MM.1S (cell line): ENCODE measurements at regions not wholly inside any gene's neighbourhood (a gene's known extent, or its start where the extent isn't known, plus 50 kb on each side); places are given as distances from the start of the nearest gene placed in this dataset.

Experiments
- DNase-seq: peaks from one replicate; pipeline ENCODE4 v3.0.0-alpha.2; 2015
- H2AFZ ChIP-seq: fragments of 300-600 bp; sonication (generic); 2 replicates; pipeline ENCODE4 v1.6.0; 2016; ENCODE audit warnings: antibody characterized with exemption, low read length
- H3F3A ChIP-seq: fragments of 300-600 bp; sonication (generic); 2 replicates; pipeline ENCODE4 v1.6.1; 2016; ENCODE audit warnings: mild to moderate bottlenecking, antibody characterized with exemption, low read length, moderate library complexity, mixed read lengths; ENCODE audit not compliant: insufficient read depth
- H3K27ac ChIP-seq: fragments of 300-600 bp; sonication (generic); 2 replicates; pipeline ENCODE4 v1.5.1; 2016; ENCODE audit warnings: mild to moderate bottlenecking, low read length
- H3K27me3 ChIP-seq: fragments of 300-600 bp; sonication (generic); replicated peaks from 2 replicates; pipeline ENCODE4 v1.6.0; 2016; ENCODE audit warnings: low read length; ENCODE audit not compliant: insufficient read depth
- H3K36me3 ChIP-seq: fragments of 300-600 bp; sonication (generic); replicated peaks from 2 replicates; pipeline ENCODE4 v1.6.1; 2016; ENCODE audit warnings: mild to moderate bottlenecking, low read length, mixed read lengths; ENCODE audit not compliant: insufficient read depth
- H3K4me1 ChIP-seq: fragments of 300-600 bp; sonication (generic); 2 replicates; pipeline ENCODE4 v1.6.1; 2016; ENCODE audit warnings: low read length, mixed read lengths
- H3K4me2 ChIP-seq: fragments of 300-600 bp; sonication (generic); 2 replicates; pipeline ENCODE4 v1.6.0; 2016; ENCODE audit warnings: low read depth, low read length
- H3K4me3 ChIP-seq: fragments of 300-600 bp; sonication (generic); 2 replicates; pipeline ENCODE4 v1.5.1; 2016; ENCODE audit warnings: low read length, mixed read lengths
- H3K79me2 ChIP-seq: fragments of 300-600 bp; sonication (generic); 2 replicates; pipeline ENCODE4 v1.6.1; 2016; ENCODE audit warnings: mixed run types, low read length, mixed read lengths
- H3K9ac ChIP-seq: fragments of 300-600 bp; sonication (generic); 2 replicates; pipeline ENCODE4 v1.6.1; 2016; ENCODE audit warnings: low read length, mixed read lengths
- H3K9me2 ChIP-seq: fragments of 300-600 bp; sonication (generic); replicated peaks from 2 replicates; pipeline ENCODE4 v1.6.1; 2016; ENCODE audit warnings: mild to moderate bottlenecking, low read length, mixed read lengths; ENCODE audit not compliant: insufficient read depth
- H3K9me3 ChIP-seq: fragments of 300-600 bp; sonication (generic); replicated peaks from 2 replicates; pipeline ENCODE4 v1.6.1; 2016; ENCODE audit warnings: mild to moderate bottlenecking, low read length, mixed read lengths; ENCODE audit not compliant: insufficient read depth
- H4K20me1 ChIP-seq: fragments of 300-600 bp; sonication (generic); 2 replicates; pipeline ENCODE4 v1.6.1; 2016; ENCODE audit warnings: mild to moderate bottlenecking, low read length, moderate library complexity, mixed read lengths; ENCODE audit not compliant: insufficient read depth
- CTCF ChIP-seq: fragments of 300-600 bp; sonication (generic); IDR thresholded peaks from 2 replicates; pipeline ENCODE4 v1.5.1; 2016; ENCODE audit warnings: antibody characterized with exemption, low read length, mixed read lengths
- EZH2 ChIP-seq: fragments of 300-600 bp; sonication (generic); optimal IDR thresholded peaks from 2 replicates; pipeline ENCODE3; 2017; ENCODE audit warnings: low read depth, mild to moderate bottlenecking, antibody characterized with exemption, low read length, mixed read lengths
- EZH2phosphoT487 ChIP-seq: fragments of 300-600 bp; sonication (generic); IDR thresholded peaks from 2 replicates; pipeline ENCODE4 v1.6.1; 2018; ENCODE audit warnings: antibody characterized with exemption, low read length

DNA sequence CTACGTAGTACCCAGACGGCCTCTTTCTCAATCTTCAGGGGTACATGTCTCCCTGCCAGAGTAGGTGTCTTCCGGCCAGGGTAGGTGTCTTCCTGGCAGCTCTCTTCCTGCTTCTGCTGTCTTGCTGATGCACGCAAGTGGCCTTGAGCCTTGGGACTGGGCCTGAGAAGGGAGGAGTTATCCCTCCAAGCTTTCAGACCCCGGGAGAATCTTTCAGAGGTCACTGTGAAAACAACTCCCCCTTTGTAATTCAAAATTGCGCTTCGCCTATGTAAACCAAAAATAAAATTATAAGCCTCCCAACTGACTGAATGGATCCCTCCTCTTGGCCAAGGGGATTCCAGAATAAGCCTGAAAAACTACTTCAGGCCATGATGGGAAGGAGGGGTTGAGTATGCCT lies 87.3 kb upstream of the NUDT4 start:
- no peaks in the 10 kb centered on the region for H3K79me2 ChIP-seq
- DNase-seq = no peak
- H3K9ac ChIP-seq = no peak overlapping the region
- H3F3A ChIP-seq = no peaks in the 10 kb centered on the region
- H2AFZ ChIP-seq = no peak overlapping the region
- H3K4me3 ChIP-seq = no peak overlapping the region
- no peaks in the 10 kb centered on the region for H3K36me3 ChIP-seq
- no peaks in the 10 kb centered on the region for H3K27me3 ChIP-seq
- H3K4me2 ChIP-seq = no peak overlapping the region
- no peak overlapping the region for H3K27ac ChIP-seq
- H3K4me1 ChIP-seq = no peaks in the 10 kb centered on the region
- no peaks in the 10 kb centered on the region for H3K9me3 ChIP-seq
- TF ChIP-seq EZH2phosphoT487 = no peak
- TF ChIP-seq EZH2 = no peak
- no peak for TF ChIP-seq CTCF
- no peaks in the 10 kb centered on the region for H3K9me2 ChIP-seq
- H4K20me1 ChIP-seq = no peaks in the 10 kb centered on the region

- H3K4me3 ChIP-seq = no peak overlapping the region
- H4K20me1 ChIP-seq = no peaks in the 10 kb centered on the region
- H3K9me3 ChIP-seq = no peaks in the 10 kb centered on the region
- no peak overlapping the region for H3K27ac ChIP-seq
- no peak overlapping the region for H3K4me2 ChIP-seq
- no peaks in the 10 kb centered on the region for H3K4me1 ChIP-seq
- H2AFZ ChIP-seq = no peak overlapping the region
- no peaks in the 10 kb centered on the region for H3K27me3 ChIP-seq
- H3K79me2 ChIP-seq = no peaks in the 10 kb centered on the region
- H3F3A ChIP-seq = no peaks in the 10 kb centered on the region
- no peaks in the 10 kb centered on the region for H3K9me2 ChIP-seq
- no peak overlapping the region for H3K9ac ChIP-seq
- TF ChIP-seq CTCF (no peak), EZH2 (no peak), EZH2phosphoT487 (no peak)
- H3K36me3 ChIP-seq = no peaks in the 10 kb centered on the region
- no peak for DNase-seq
These were observed 85.5 kb upstream of the NUDT4 start for GRCh38 chr12:93292213-93292612.

GRCh38 chr12:93292731-93293566 lies 84.8 kb upstream of the NUDT4 start:
- Histone ChIP-seq H3K4me3 (no peak overlapping the region), H3K4me1 (no peaks in the 10 kb centered on the region), H2AFZ (no peak overlapping the region), H3K27me3 (no peaks in the 10 kb centered on the region), H3F3A (no peaks in the 10 kb centered on the region), H3K79me2 (no peaks in the 10 kb centered on the region), H3K9me2 (no peaks in the 10 kb centered on the region), H3K36me3 (no peaks in the 10 kb centered on the region), H4K20me1 (no peaks in the 10 kb centered on the region), H3K4me2 (no peak overlapping the region), H3K27ac (no peak overlapping the region), H3K9ac (no peak overlapping the region), H3K9me3 (no peaks in the 10 kb centered on the region)
- no peak for DNase-seq
- no peak for TF ChIP-seq EZH2
- no peak for TF ChIP-seq CTCF
